Trophoblast cell (in vitro differentiated cells and primary cell): ENCODE measurements at regions not wholly inside any gene's neighbourhood (a gene's known extent, or its start where the extent isn't known, plus 50 kb on each side); places are given as distances from the start of the nearest gene placed in this dataset.

Source experiments
- DNase-seq, 2 donors: peaks; one replicate each; pipeline ENCODE4 v3.0.0-alpha.2; 2016
- H2AFZ ChIP-seq: 2 replicates; pipeline ENCODE4 v1.6.1; 2013; ENCODE audit warnings: low read length, moderate library complexity, mild to moderate bottlenecking; ENCODE audit not compliant: insufficient read depth, poor library complexity
- H2AK5ac ChIP-seq: 2 replicates; pipeline ENCODE4 v1.6.1; 2013; ENCODE audit warnings: mild to moderate bottlenecking, low read length
- H2BK120ac ChIP-seq: 2 replicates; pipeline ENCODE4 v1.6.1; 2013; ENCODE audit warnings: low read length, mild to moderate bottlenecking, moderate library complexity; ENCODE audit not compliant: insufficient read depth, poor library complexity
- H2BK12ac ChIP-seq: 2 replicates; pipeline ENCODE4 v1.6.1; 2013; ENCODE audit warnings: mild to moderate bottlenecking, low read length, moderate library complexity
- H2BK5ac ChIP-seq: 2 replicates; pipeline ENCODE4 v1.6.1; 2013; ENCODE audit warnings: low read length, low read depth, moderate library complexity, mild to moderate bottlenecking; ENCODE audit not compliant: poor library complexity
- H3K14ac ChIP-seq: 2 replicates; pipeline ENCODE4 v1.6.1; 2013; ENCODE audit warnings: mild to moderate bottlenecking, low read length
- H3K18ac ChIP-seq: 2 replicates; pipeline ENCODE4 v1.6.1; 2013; ENCODE audit warnings: mild to moderate bottlenecking, low read length
- H3K23ac ChIP-seq: 2 replicates; pipeline ENCODE4 v1.6.1; 2013; ENCODE audit warnings: low read length
- H3K27ac ChIP-seq: 2 replicates; pipeline ENCODE4 v1.5.1; 2013; ENCODE audit warnings: low read depth, mild to moderate bottlenecking, inconsistent platforms, low read length, moderate library complexity
- H3K27me3 ChIP-seq: 2 replicates; pipeline ENCODE4 v1.6.1; 2013; ENCODE audit warnings: inconsistent platforms, mild to moderate bottlenecking, low read length, moderate library complexity; ENCODE audit not compliant: insufficient read depth
- H3K36me3 ChIP-seq, 2 experiments: 1 replicate in 1 of 2; 2 replicates in 1 of 2; pipeline ENCODE4 v1.6.1; 2013; ENCODE audit warnings: low read length in 2 of 2, mild to moderate bottlenecking in 2 of 2, moderate library complexity in 1 of 2; ENCODE audit not compliant: insufficient read depth in 2 of 2, control insufficient read depth in 1 of 2
- H3K4ac ChIP-seq: 2 replicates; pipeline ENCODE4 v1.6.1; 2013; ENCODE audit warnings: low read depth, mild to moderate bottlenecking, low read length, moderate library complexity
- H3K4me1 ChIP-seq, 2 experiments: 1 replicate in 1 of 2; 2 replicates in 1 of 2; pipeline ENCODE4 v1.6.1; 2013; ENCODE audit warnings: low read length in 2 of 2, mild to moderate bottlenecking in 2 of 2, moderate library complexity in 1 of 2; ENCODE audit not compliant: insufficient read depth in 2 of 2, control insufficient read depth in 1 of 2
- H3K4me2 ChIP-seq: 2 replicates; pipeline ENCODE4 v1.6.1; 2013; ENCODE audit warnings: inconsistent platforms, mild to moderate bottlenecking, low read length, moderate library complexity
- H3K4me3 ChIP-seq: 2 replicates; pipeline ENCODE4 v1.5.1; 2013; ENCODE audit warnings: mild to moderate bottlenecking, low read depth, low read length, inconsistent platforms
- H3K79me1 ChIP-seq: one replicate; pipeline ENCODE4 v1.6.1; 2013; ENCODE audit warnings: low read length
- H3K79me2 ChIP-seq: 2 replicates; pipeline ENCODE4 v1.6.1; 2013; ENCODE audit warnings: low read length, mild to moderate bottlenecking; ENCODE audit not compliant: control insufficient read depth, insufficient read depth, poor library complexity
- H3K9ac ChIP-seq: 2 replicates; pipeline ENCODE4 v1.6.1; 2013; ENCODE audit warnings: mild to moderate bottlenecking, low read length
- H3K9me3 ChIP-seq: 2 replicates; pipeline ENCODE4 v1.6.1; 2013; ENCODE audit warnings: low read depth, mild to moderate bottlenecking, control low read depth, inconsistent platforms, low read length; ENCODE audit not compliant: insufficient read depth
- H4K12ac ChIP-seq: 2 replicates; pipeline ENCODE4 v1.6.1; 2013; ENCODE audit warnings: low read depth, mild to moderate bottlenecking, low read length, moderate library complexity
- H4K8ac ChIP-seq: 2 replicates; pipeline ENCODE4 v1.6.1; 2013; ENCODE audit warnings: low read depth, mild to moderate bottlenecking, low read length, moderate library complexity
- H4K91ac ChIP-seq: one replicate; pipeline ENCODE4 v1.6.1; 2013; ENCODE audit warnings: low read depth, mild to moderate bottlenecking, low read length, moderate library complexity
- WGBS: extraction: QIAGEN DNeasy Blood & Tissue Kit; methylation state at CpG from one replicate; pipeline ENCODE4 v1.1.7; 2013; ENCODE audit warnings: missing lambda C conversion rate; ENCODE audit not compliant: insufficient read length, insufficient coverage; ENCODE audit errors: extremely low coverage; 5-methylcytosine and 5-hydroxymethylcytosine counted together

- H2BK12ac ChIP-seq: no peak overlapping the region
- H3K4me2 ChIP-seq: no peak overlapping the region
- no CpG with 5 or more reads among the region's 3 CpGs for WGBS
- no peak overlapping the region for H3K14ac ChIP-seq
- H3K79me2 ChIP-seq: no peaks in the 10 kb centered on the region
- no peaks in the 10 kb centered on the region for H3K36me3 ChIP-seq
- no peak overlapping the region for H3K4me3 ChIP-seq
- H3K4me1 ChIP-seq: peaks cover 20 to 25% of the 10 kb centered on the region in 2 experiments
- peaks cover 2% of the 10 kb centered on the region for H3K9me3 ChIP-seq
- no peaks in the 10 kb centered on the region for H3K27me3 ChIP-seq
- H3K79me1 ChIP-seq: peaks cover 6% of the 10 kb centered on the region
- no peak overlapping the region for H2BK5ac ChIP-seq
- no peak overlapping the region for H4K12ac ChIP-seq
- no peak overlapping the region for H3K4ac ChIP-seq
- no peak overlapping the region for H3K9ac ChIP-seq
- H2BK120ac ChIP-seq: no peak overlapping the region
- H2AK5ac ChIP-seq: no peak overlapping the region
- DNase-seq: no peak
- H3K23ac ChIP-seq: no peak overlapping the region
- no peak overlapping the region for H3K18ac ChIP-seq
- no peak overlapping the region for H4K8ac ChIP-seq
- no peak overlapping the region for H2AFZ ChIP-seq
- H3K27ac ChIP-seq: no peak overlapping the region
- H4K91ac ChIP-seq: no peak overlapping the region
Measured at GRCh38 chr10:113987156-113987555, 56.5 kb upstream of the ADRB1 start.

GRCh38 chr10:113987805-113988204, 55.9 kb upstream of the ADRB1 start:
- H3K4me2 ChIP-seq: no peak overlapping the region
- H3K23ac ChIP-seq: no peak overlapping the region
- H3K36me3 ChIP-seq: no peaks in the 10 kb centered on the region
- no peak overlapping the region for H3K9ac ChIP-seq
- H3K27me3 ChIP-seq: no peaks in the 10 kb centered on the region
- no peak overlapping the region for H3K27ac ChIP-seq
- H2AK5ac ChIP-seq: no peak overlapping the region
- H3K79me2 ChIP-seq: no peaks in the 10 kb centered on the region
- no peak overlapping the region for H2BK12ac ChIP-seq
- no peak overlapping the region for H2BK5ac ChIP-seq
- peaks cover 16 to 19% of the 10 kb centered on the region in 2 experiments for H3K4me1 ChIP-seq
- no peak overlapping the region for H3K18ac ChIP-seq
- H3K9me3 ChIP-seq: peaks cover 2% of the 10 kb centered on the region
- H3K4ac ChIP-seq: no peak overlapping the region
- no CpG with 5 or more reads among the region's 2 CpGs for WGBS
- H4K8ac ChIP-seq: no peak overlapping the region
- no peak overlapping the region for H4K91ac ChIP-seq
- H3K14ac ChIP-seq: no peak overlapping the region
- H3K79me1 ChIP-seq: peaks cover 5% of the 10 kb centered on the region
- H3K4me3 ChIP-seq: no peak overlapping the region
- H2BK120ac ChIP-seq: no peak overlapping the region
- no peak overlapping the region for H4K12ac ChIP-seq
- H2AFZ ChIP-seq: no peak overlapping the region
- peak; percentile 38 to 72 for DNase-seq

GRCh38 chr10:113988535-113988934, 55.1 kb upstream of the ADRB1 start:
- WGBS: 100% methylated on average over 2 of the region's 3 CpGs

DNA sequence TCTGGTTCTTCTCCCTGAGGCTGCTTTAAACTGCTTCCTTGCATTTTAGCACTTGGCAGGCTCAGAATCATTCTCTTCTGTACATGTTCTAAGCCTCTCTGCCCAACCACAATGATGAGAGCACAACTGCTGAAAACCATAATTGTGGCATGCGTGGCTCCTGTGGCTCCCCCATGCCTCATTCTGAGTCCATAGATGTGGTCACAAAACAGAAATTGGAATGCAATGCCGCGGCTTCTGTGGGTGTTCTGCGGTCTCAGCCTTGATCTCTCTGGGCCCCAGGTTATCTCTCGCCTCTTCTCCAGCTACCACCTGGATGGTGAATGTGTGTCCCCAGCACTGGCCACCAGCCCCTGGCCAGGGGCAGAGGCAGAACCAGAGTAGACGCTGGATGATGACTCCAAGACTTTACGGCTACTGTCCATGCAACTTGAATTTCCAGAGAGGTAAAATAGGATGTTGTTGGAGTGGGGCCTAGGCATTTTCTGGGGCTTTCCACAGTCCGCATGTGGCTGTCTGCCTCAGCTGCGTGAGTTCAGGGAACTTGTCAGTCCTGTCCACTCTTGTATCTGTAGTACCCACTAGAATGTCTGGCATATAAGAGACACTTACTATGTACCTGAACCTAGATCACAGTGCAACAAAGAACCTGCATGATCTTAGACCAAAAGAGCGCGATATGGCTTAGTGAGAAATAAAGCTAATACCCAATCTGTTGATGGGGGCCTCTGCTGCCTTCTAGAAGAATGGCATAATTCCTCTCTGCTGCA, 52.4 kb upstream of the ADRB1 start:
- Histone ChIP-seq H2AK5ac (no peak overlapping the region), H4K12ac (no peak overlapping the region), H3K14ac (no peak overlapping the region), H4K91ac (no peak overlapping the region), H3K4me1 (peaks cover 0 to 2% of the 10 kb centered on the region in 2 experiments), H3K23ac (no peak overlapping the region), H3K27ac (no peak overlapping the region), H2AFZ (no peak overlapping the region), H3K4me2 (no peak overlapping the region), H3K27me3 (no peaks in the 10 kb centered on the region), H2BK120ac (no peak overlapping the region), H2BK5ac (no peak overlapping the region), H3K4me3 (no peak overlapping the region), H3K9ac (no peak overlapping the region), H3K4ac (no peak overlapping the region), H3K36me3 (no peaks in the 10 kb centered on the region), H2BK12ac (no peak overlapping the region), H3K18ac (no peak overlapping the region), H3K79me1 (no peaks in the 10 kb centered on the region), H4K8ac (no peak overlapping the region), H3K9me3 (peaks cover 1% of the 10 kb centered on the region), H3K79me2 (no peaks in the 10 kb centered on the region)
- DNase-seq: no peak
- WGBS: no CpG with 5 or more reads among the region's 11 CpGs

More at GRCh38 chr10:113988535-113988934, 55.1 kb upstream of the ADRB1 start:
- Histone ChIP-seq H4K91ac (no peak overlapping the region), H3K4me2 (no peak overlapping the region), H3K79me1 (no peaks in the 10 kb centered on the region), H2AK5ac (no peak overlapping the region), H3K23ac (no peak overlapping the region), H4K8ac (no peak overlapping the region), H2BK5ac (no peak overlapping the region), H3K9ac (no peak overlapping the region), H3K18ac (no peak overlapping the region), H3K79me2 (no peaks in the 10 kb centered on the region), H3K27ac (no peak overlapping the region), H3K9me3 (peaks cover 2% of the 10 kb centered on the region), H2AFZ (no peak overlapping the region), H3K27me3 (no peaks in the 10 kb centered on the region), H3K14ac (no peak overlapping the region), H4K12ac (no peak overlapping the region), H2BK12ac (no peak overlapping the region), H3K4me1 (peaks cover 9 to 11% of the 10 kb centered on the region in 2 experiments), H3K36me3 (no peaks in the 10 kb centered on the region), H3K4ac (no peak overlapping the region), H2BK120ac (no peak overlapping the region), H3K4me3 (no peak overlapping the region)
- no peak for DNase-seq
